ENCODE measurements at regions not wholly inside any gene's neighbourhood (a gene's known extent, or its start where the extent isn't known, plus 50 kb on each side); places are given as distances from the start of the nearest gene placed in this dataset.

DNA sequence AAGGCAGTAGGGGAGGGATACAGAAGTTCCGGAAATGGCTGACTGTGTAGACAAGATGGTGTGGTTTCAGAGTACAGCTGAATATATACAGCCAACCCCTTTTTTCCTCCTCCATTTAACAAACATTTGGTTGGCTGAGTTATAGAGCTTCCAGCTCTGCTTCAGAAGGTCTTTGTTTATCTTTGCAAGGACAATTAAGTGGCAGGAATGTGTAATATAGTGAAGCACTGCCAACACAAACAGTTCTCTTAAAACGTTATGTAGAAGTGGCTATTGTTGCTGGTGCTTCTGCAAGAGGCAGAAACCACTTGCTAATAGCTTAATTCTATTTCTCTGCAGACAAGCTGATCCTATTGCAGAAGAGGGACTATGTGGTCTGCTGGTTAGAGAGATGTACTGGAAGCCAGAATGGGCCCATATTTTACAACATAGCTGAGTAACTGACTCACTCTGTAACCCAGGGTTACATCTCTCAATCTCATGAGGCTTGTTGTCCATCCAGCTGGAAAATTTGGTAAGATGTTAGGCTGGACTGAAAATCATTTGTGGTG, 62.7 kb upstream of the OSMR start:
- TF ChIP-seq POLR2AphosphoS5 (IDR thresholded peaks at IDR 0.05) (peak in 1 of 2 donors; percentile 23), CTCF (IDR thresholded peaks at IDR 0.05) (peak in 3 of 6 experiments; percentile 31 to 71 (median 35)), POLR2A (IDR thresholded peaks at IDR 0.05) (no peak), EP300 (IDR thresholded peaks at IDR 0.05) (peak in 1 of 4 donors; percentile 66)

Measured in upper lobe of left lung (tissue), 4 donors.